ENCODE measurements at regions not wholly inside any gene's neighbourhood (a gene's known extent, or its start where the extent isn't known, plus 50 kb on each side); places are given as distances from the start of the nearest gene placed in this dataset.

GRCh38 chr12:91901381-91902074, 244.1 kb downstream of the BTG1 start:
- DNase-seq (ENCODE audit: low spot score), result no peak
- no peaks in the 10 kb centered on the region for H4K20me1 ChIP-seq (ENCODE audit: insufficient read depth, low read length)
- no peaks in the 10 kb centered on the region for H3K4me1 ChIP-seq (ENCODE audit: insufficient read depth, low read length, poor library complexity, severe bottlenecking)
- intact Hi-C loops (cut with micrococcal nuclease; ENCODE audit: unreplicated experiment), result no loop called here
- H3K79me2 ChIP-seq (ENCODE audit: insufficient read depth, low read depth, low read length), result no peaks in the 10 kb centered on the region
- BruUV-seq (replicated peaks), result no TSS peak
- no peaks in the 10 kb centered on the region for H3K36me3 ChIP-seq (ENCODE audit: insufficient read depth, low read length)
- no peak for TF ChIP-seq CTCF (conservative IDR thresholded peaks at IDR 0.05; ENCODE audit: low read length)
- H3K9me3 ChIP-seq (ENCODE audit: low read length), result no peaks in the 10 kb centered on the region
- POLR2A ChIA-PET, result no interaction called here
- no peak overlapping the region for H3K4me2 ChIP-seq (ENCODE audit: low read length)
- H3K4me3 ChIP-seq (ENCODE audit: low read depth, low read length, poor library complexity, severe bottlenecking), result no peak overlapping the region
- no peaks in the 10 kb centered on the region for H3K9me2 ChIP-seq (ENCODE audit: insufficient read depth, low read length)
- CTCF ChIA-PET (ENCODE audit: unreplicated experiment), result no interaction called here
- no peak overlapping the region for H2AFZ ChIP-seq (ENCODE audit: low read length)
- no peak overlapping the region for H3K27ac ChIP-seq (ENCODE audit: low read depth, low read length, poor library complexity, severe bottlenecking)

GRCh38 chr12:91900971-91901370, 244.7 kb downstream of the BTG1 start:
- intact Hi-C loops (cut with micrococcal nuclease; ENCODE audit: unreplicated experiment), result no loop called here
- H3K36me3 ChIP-seq (ENCODE audit: insufficient read depth, low read length), result no peaks in the 10 kb centered on the region
- H3K27ac ChIP-seq (ENCODE audit: low read depth, low read length, poor library complexity, severe bottlenecking), result no peak overlapping the region
- ChIA-PET POLR2A (no interaction called here), CTCF (ENCODE audit: unreplicated experiment) (no interaction called here)
- TF ChIP-seq CTCF (conservative IDR thresholded peaks at IDR 0.05; ENCODE audit: low read length) (no peak), EZH2phosphoT487 (IDR thresholded peaks at IDR 0.05; ENCODE audit: borderline replicate concordance, low read depth, low read length) (no peak)
- no peak overlapping the region for H2AFZ ChIP-seq (ENCODE audit: low read length)
- no peaks in the 10 kb centered on the region for H3K9me2 ChIP-seq (ENCODE audit: insufficient read depth, low read length)
- H3K4me2 ChIP-seq (ENCODE audit: low read length), result no peak overlapping the region
- no TSS peak for BruUV-seq (replicated peaks)
- no peaks in the 10 kb centered on the region for H3K79me2 ChIP-seq (ENCODE audit: insufficient read depth, low read depth, low read length)
- H3K4me3 ChIP-seq (ENCODE audit: low read depth, low read length, poor library complexity, severe bottlenecking), result no peak overlapping the region
- H3K4me1 ChIP-seq (ENCODE audit: insufficient read depth, low read length, poor library complexity, severe bottlenecking), result no peaks in the 10 kb centered on the region
- H4K20me1 ChIP-seq (ENCODE audit: insufficient read depth, low read length), result no peaks in the 10 kb centered on the region
- H3K9me3 ChIP-seq (ENCODE audit: low read length), result no peaks in the 10 kb centered on the region
- DNase-seq (ENCODE audit: low spot score), result no peak

- BruUV-seq (replicated peaks), result no TSS peak
- intact Hi-C loops (cut with micrococcal nuclease; ENCODE audit: unreplicated experiment), result no loop called here
- no peak for DNase-seq (ENCODE audit: low spot score)
- Histone ChIP-seq H3K4me1 (ENCODE audit: insufficient read depth, low read length, poor library complexity, severe bottlenecking) (no peaks in the 10 kb centered on the region), H3K4me3 (ENCODE audit: low read depth, low read length, poor library complexity, severe bottlenecking) (no peak overlapping the region), H3K79me2 (ENCODE audit: insufficient read depth, low read depth, low read length) (no peaks in the 10 kb centered on the region), H3K4me2 (ENCODE audit: low read length) (no peak overlapping the region), H3K9me3 (ENCODE audit: low read length) (no peaks in the 10 kb centered on the region), H2AFZ (ENCODE audit: low read length) (no peak overlapping the region), H3K9me2 (ENCODE audit: insufficient read depth, low read length) (no peaks in the 10 kb centered on the region), H4K20me1 (ENCODE audit: insufficient read depth, low read length) (no peaks in the 10 kb centered on the region), H3K27ac (ENCODE audit: low read depth, low read length, poor library complexity, severe bottlenecking) (no peak overlapping the region), H3K36me3 (ENCODE audit: insufficient read depth, low read length) (no peaks in the 10 kb centered on the region)
- ChIA-PET CTCF (ENCODE audit: unreplicated experiment) (no interaction called here), POLR2A (interaction anchor here (0.7 to 1.0 kb wide), 3 partner anchors 16 to 236 kb away, joined by 3 read pairs; no protein-coding TSS in a partner anchor)
- TF ChIP-seq EZH2phosphoT487 (IDR thresholded peaks at IDR 0.05; ENCODE audit: borderline replicate concordance, low read depth, low read length), result no peak
- TF ChIP-seq CTCF (conservative IDR thresholded peaks at IDR 0.05; ENCODE audit: low read length), result no peak
Observed at GRCh38 chr12:91899056-91899455, 246.6 kb downstream of the BTG1 start.
